Osteocyte (in vitro differentiated cells): ENCODE measurements at regions not wholly inside any gene's neighbourhood (a gene's known extent, or its start where the extent isn't known, plus 50 kb on each side); places are given as distances from the start of the nearest gene placed in this dataset.
"Not testable (repeated sequence)": the region's sequence is repeated elsewhere in the genome, so short reads cannot be mapped to it uniquely, and the experiment has no call there.

Experiments
- DNase-seq: peaks from one replicate; pipeline ENCODE4 v3.0.0; 2021; ENCODE audit warnings: mixed read lengths; ENCODE audit not compliant: unreplicated experiment; ENCODE audit errors: extremely low spot score
- H3K27ac Mint-ChIP-seq: one replicate; pipeline ENCODE4 v1.8.0; 2021; ENCODE audit warnings: mild to moderate bottlenecking, mixed read lengths; ENCODE audit not compliant: unreplicated experiment
- H3K27me3 Mint-ChIP-seq: one replicate; pipeline ENCODE4 v1.8.0; 2021; ENCODE audit warnings: mixed read lengths; ENCODE audit not compliant: unreplicated experiment
- H3K36me3 Mint-ChIP-seq: one replicate; pipeline ENCODE4 v1.8.0; 2021; ENCODE audit warnings: mixed read lengths; ENCODE audit not compliant: unreplicated experiment
- H3K4me1 Mint-ChIP-seq: one replicate; pipeline ENCODE4 v1.8.0; 2021; ENCODE audit warnings: mixed read lengths; ENCODE audit not compliant: unreplicated experiment
- H3K4me3 Mint-ChIP-seq: one replicate; pipeline ENCODE4 v1.8.0; 2021; ENCODE audit warnings: mild to moderate bottlenecking, moderate library complexity, mixed read lengths; ENCODE audit not compliant: unreplicated experiment
- H3K9me3 Mint-ChIP-seq: one replicate; pipeline ENCODE4 v1.8.0; 2021; ENCODE audit warnings: mixed read lengths; ENCODE audit not compliant: unreplicated experiment
- CTCF ChIP-seq: fragments of 200-600 bp; sonication (generic); IDR thresholded peaks from 2 replicates; pipeline ENCODE4 v1.5.0; 2021; ENCODE audit warnings: antibody characterized with exemption, mild to moderate bottlenecking, moderate library complexity

- Mint-ChIP-seq H3K27ac (no peak overlapping the region), H3K9me3 (peaks cover 5% of the 10 kb centered on the region), H3K27me3 (no peaks in the 10 kb centered on the region), H3K4me1 (no peaks in the 10 kb centered on the region), H3K36me3 (no peaks in the 10 kb centered on the region), H3K4me3 (no peak overlapping the region)
- no peak for TF ChIP-seq CTCF
- DNase-seq: no peak
Observed at GRCh38 chr5:43833961-43834360, 231.0 kb downstream of the NNT start.

GRCh38 chr5:43824325-43824964, 221.5 kb downstream of the NNT start:
- not testable (repeated sequence) for H3K27me3 Mint-ChIP-seq, H3K4me3 Mint-ChIP-seq, H3K9me3 Mint-ChIP-seq, H3K36me3 Mint-ChIP-seq, H3K27ac Mint-ChIP-seq, DNase-seq, H3K4me1 Mint-ChIP-seq

- H3K27ac Mint-ChIP-seq, H3K27me3 Mint-ChIP-seq, DNase-seq, H3K4me1 Mint-ChIP-seq, H3K9me3 Mint-ChIP-seq, H3K36me3 Mint-ChIP-seq, H3K4me3 Mint-ChIP-seq: not testable (repeated sequence)
Observed at GRCh38 chr5:43818394-43818793, 215.4 kb downstream of the NNT start.

GRCh38 chr5:43815497-43815896, 212.5 kb downstream of the NNT start:
- H3K27me3 Mint-ChIP-seq: no peaks in the 10 kb centered on the region
- H3K27ac Mint-ChIP-seq: no peak overlapping the region
- H3K9me3 Mint-ChIP-seq: peaks cover 25% of the 10 kb centered on the region
- TF ChIP-seq CTCF: no peak
- H3K4me1 Mint-ChIP-seq: no peaks in the 10 kb centered on the region
- no peaks in the 10 kb centered on the region for H3K36me3 Mint-ChIP-seq
- DNase-seq: no peak
- H3K4me3 Mint-ChIP-seq: no peak overlapping the region

- no peaks in the 10 kb centered on the region for H3K27me3 Mint-ChIP-seq
Observed at GRCh38 chr5:43804723-43805122, 201.7 kb downstream of the NNT start.

GRCh38 chr5:43804041-43804440, 201.1 kb downstream of the NNT start:
- Mint-ChIP-seq H3K4me1 (no peaks in the 10 kb centered on the region), H3K9me3 (no peaks in the 10 kb centered on the region), H3K36me3 (no peaks in the 10 kb centered on the region), H3K27ac (no peak overlapping the region), H3K27me3 (no peaks in the 10 kb centered on the region), H3K4me3 (no peak overlapping the region)
- TF ChIP-seq CTCF: no peak
- DNase-seq: no peak

More at GRCh38 chr5:43804723-43805122, 201.7 kb downstream of the NNT start:
- H3K4me1 Mint-ChIP-seq: no peaks in the 10 kb centered on the region
- H3K36me3 Mint-ChIP-seq: no peaks in the 10 kb centered on the region
- no peak overlapping the region for H3K4me3 Mint-ChIP-seq
- H3K9me3 Mint-ChIP-seq: no peaks in the 10 kb centered on the region
- TF ChIP-seq CTCF: no peak
- H3K27ac Mint-ChIP-seq: no peak overlapping the region
- DNase-seq: no peak
